A549 (cell line): ENCODE measurements at regions not wholly inside any gene's neighbourhood (a gene's known extent, or its start where the extent isn't known, plus 50 kb on each side); places are given as distances from the start of the nearest gene placed in this dataset.

ENCODE experiments used
- ATAC-seq, 2 experiments: fragments of 200-7000 bp in 1 of 2; fragments of >200 bp in 1 of 2; cut with Nextera tagmentation in 1 of 2; cut with Tn5 transposase in 1 of 2; 3 replicates each; pipeline versions ENCODE4 v1.8.0 to v1.9.1; 2018 to 2020; ENCODE audit warnings: mild to moderate bottlenecking in 1 of 2, moderate library complexity in 1 of 2
- CTCF ChIA-PET: fragments of 300-600 bp; sonication (Branson Sonifier 250); formaldehyde crosslinking; extraction: SDS; loops from one replicate; lab custom pipeline; 2021; ENCODE audit warnings: antibody characterized with exemption, inconsistent platforms; lab: Yijun Ruan, JAX
- POLR2A ChIA-PET: fragments of 350-600 bp; formaldehyde crosslinking; extraction: SDS; loops from one replicate; lab custom pipeline; 2021; ENCODE audit warnings: antibody characterized with exemption, inconsistent platforms; lab: Yijun Ruan, JAX
- DNase-seq, 2 experiments: peaks; one replicate each; pipeline versions ENCODE4 v3.0.0 to v3.0.0-alpha.2; 2011 to 2016; ENCODE audit warnings: low read depth in 1 of 2, low spot score in 1 of 2
- FAIRE-seq: peaks from 2 replicates; lab custom pipeline; 2011; peaks lifted over from hg19 to GRCh38; lab: Jason Lieb, UNC
- H3K27ac ChIP-seq, 2 experiments: fragments of >200 bp; sonication (Bioruptor Twin); formaldehyde crosslinking; 3 replicates each; pipeline ENCODE4 v1.5.1; 2016 to 2017
- H3K4me1 ChIP-seq: fragments of >200 bp; sonication (Bioruptor Twin); formaldehyde crosslinking; 3 replicates; pipeline ENCODE4 v1.6.1; 2016
- H3K4me2 ChIP-seq: fragments of >200 bp; sonication (Bioruptor Twin); formaldehyde crosslinking; 3 replicates; pipeline ENCODE4 v1.6.1; 2016
- H3K4me3 ChIP-seq: fragments of >200 bp; sonication (Bioruptor Twin); formaldehyde crosslinking; 3 replicates; pipeline ENCODE4 v1.5.1; 2016
- H3K9me3 ChIP-seq: fragments of >200 bp; sonication (Bioruptor Twin); formaldehyde crosslinking; 3 replicates; pipeline ENCODE4 v1.6.1; 2016
- CBX2 ChIP-seq: fragments of 200-600 bp; sonication (generic); IDR thresholded peaks from 2 replicates; pipeline ENCODE4 v1.6.1; 2016; ENCODE audit warnings: low read depth, mild to moderate bottlenecking, borderline replicate concordance
- EHF ChIP-seq: fragments of 250-450 bp; sonication (Bioruptor Pico); IDR thresholded peaks from 2 replicates; pipeline ENCODE4 v1.5.0; 2020; ENCODE audit warnings: mild to moderate bottlenecking
- EHMT2 ChIP-seq: fragments of 200-600 bp; sonication (generic); IDR thresholded peaks from 2 replicates; pipeline ENCODE4 v1.6.1; 2016; ENCODE audit warnings: antibody characterized with exemption, low read depth, mild to moderate bottlenecking, moderate library complexity
- FOSB ChIP-seq: fragments of 250-450 bp; sonication (Bioruptor Pico); IDR thresholded peaks from 2 replicates; pipeline ENCODE4 v1.5.0; 2020; ENCODE audit warnings: mild to moderate bottlenecking, moderate library complexity
- FOSL2 ChIP-seq, 2 experiments: fragments of 450-650 bp in 1 of 2; fragments of >200 bp in 1 of 2; sonication (Bioruptor Twin) in 1 of 2; formaldehyde crosslinking; IDR thresholded peaks; 2 replicates each; pipeline versions ENCODE4 v1.5.0 to v1.6.1; 2016 to 2020; ENCODE audit warnings: mild to moderate bottlenecking in 1 of 2, moderate library complexity in 1 of 2
- FOXS1 ChIP-seq: fragments of 250-450 bp; sonication (Bioruptor Pico); IDR thresholded peaks from 2 replicates; pipeline ENCODE4 v1.5.0; 2020; ENCODE audit warnings: mild to moderate bottlenecking, moderate library complexity
- GATA3 ChIP-seq: IDR thresholded peaks from 2 replicates; pipeline ENCODE4 v1.6.1; 2012; ENCODE audit warnings: borderline replicate concordance
- HDAC2 ChIP-seq: fragments of 200-600 bp; sonication (generic); IDR thresholded peaks from 2 replicates; pipeline ENCODE4 v1.6.1; 2016
- HEYL ChIP-seq: fragments of 250-450 bp; sonication (Bioruptor Pico); IDR thresholded peaks from 2 replicates; pipeline ENCODE4 v1.8.0; 2021; ENCODE audit warnings: mild to moderate bottlenecking, moderate library complexity
- HOXB13 ChIP-seq: fragments of 250-450 bp; sonication (Bioruptor Pico); IDR thresholded peaks from 2 replicates; pipeline ENCODE4 v1.5.0; 2020; ENCODE audit warnings: low read depth, mild to moderate bottlenecking, moderate library complexity
- HOXB5 ChIP-seq: fragments of 250-450 bp; sonication (Bioruptor Pico); IDR thresholded peaks from 2 replicates; pipeline ENCODE4 v1.5.0; 2020; ENCODE audit warnings: mild to moderate bottlenecking, moderate library complexity
- KDM1A ChIP-seq: fragments of 200-600 bp; sonication (generic); IDR thresholded peaks from 2 replicates; pipeline ENCODE4 v1.6.1; 2016; ENCODE audit warnings: low read depth, mild to moderate bottlenecking
- KDM5A ChIP-seq: fragments of 200-600 bp; sonication (generic); IDR thresholded peaks from 2 replicates; pipeline ENCODE4 v1.6.1; 2016; ENCODE audit warnings: antibody characterized with exemption, mild to moderate bottlenecking
- MYC ChIP-seq: IDR thresholded peaks from 2 replicates; pipeline ENCODE4 v1.6.1; 2012; ENCODE audit warnings: mild to moderate bottlenecking, inconsistent platforms, low read length, improper control_type of control experiment, borderline replicate concordance
- POLR2A ChIP-seq: IDR thresholded peaks from 2 replicates; pipeline ENCODE4 v1.6.1; 2012; ENCODE audit warnings: mild to moderate bottlenecking, low read length
- RCOR1 ChIP-seq: fragments of 150-350 bp; IDR thresholded peaks from 2 replicates; pipeline ENCODE4 v1.6.1; 2014; ENCODE audit warnings: antibody characterized with exemption, low read length, low read depth
- RFX5 ChIP-seq: fragments of 450-650 bp; IDR thresholded peaks from 2 replicates; pipeline ENCODE4 v1.7.1; 2014; ENCODE audit warnings: antibody characterized with exemption, mild to moderate bottlenecking, moderate library complexity
- RNF2 ChIP-seq: fragments of 200-600 bp; sonication (generic); IDR thresholded peaks from 2 replicates; pipeline ENCODE4 v1.6.1; 2016; ENCODE audit warnings: low read depth, mild to moderate bottlenecking, antibody characterized with exemption, moderate library complexity, borderline replicate concordance
- TP53 ChIP-seq: fragments of 250-450 bp; sonication (Bioruptor Pico); IDR thresholded peaks from 2 replicates; pipeline ENCODE4 v1.5.0; 2021; ENCODE audit warnings: mild to moderate bottlenecking, moderate library complexity
- ZFP36 ChIP-seq: fragments of 450-650 bp; IDR thresholded peaks from 2 replicates; pipeline ENCODE4 v1.6.1; 2014; ENCODE audit warnings: borderline replicate concordance; ENCODE audit not compliant: partially characterized antibody
- WGBS: methylation state at CpG from one replicate; pipeline ENCODE4 v1.1.6; 2017; ENCODE audit errors: missing lambda C conversion rate; 5-methylcytosine and 5-hydroxymethylcytosine counted together
- TF ChIP-seq, protein P1 (sequence below): fragments of >200 bp; sonication (Bioruptor Twin); formaldehyde crosslinking; IDR thresholded peaks from 2 replicates; pipeline ENCODE4 v1.6.1; 2016
- TF ChIP-seq, protein P2 (sequence below): IDR thresholded peaks from 2 replicates; pipeline ENCODE4 v1.6.1; 2012
- TF ChIP-seq, protein P3 (sequence below): fragments of 250-450 bp; sonication (Bioruptor Pico); IDR thresholded peaks from 2 replicates; pipeline ENCODE4 v1.5.0; 2020; ENCODE audit warnings: low read depth, mild to moderate bottlenecking, moderate library complexity
- TF ChIP-seq, protein P4 (sequence below): fragments of 200-600 bp; sonication (generic); IDR thresholded peaks from 2 replicates; pipeline ENCODE4 v1.6.1; 2016; ENCODE audit warnings: antibody characterized with exemption, mild to moderate bottlenecking, moderate library complexity
- TF ChIP-seq, protein P5 (sequence below): IDR thresholded peaks from 2 replicates; pipeline ENCODE4 v1.6.1; 2012; ENCODE audit warnings: low read depth, borderline replicate concordance

DNA sequence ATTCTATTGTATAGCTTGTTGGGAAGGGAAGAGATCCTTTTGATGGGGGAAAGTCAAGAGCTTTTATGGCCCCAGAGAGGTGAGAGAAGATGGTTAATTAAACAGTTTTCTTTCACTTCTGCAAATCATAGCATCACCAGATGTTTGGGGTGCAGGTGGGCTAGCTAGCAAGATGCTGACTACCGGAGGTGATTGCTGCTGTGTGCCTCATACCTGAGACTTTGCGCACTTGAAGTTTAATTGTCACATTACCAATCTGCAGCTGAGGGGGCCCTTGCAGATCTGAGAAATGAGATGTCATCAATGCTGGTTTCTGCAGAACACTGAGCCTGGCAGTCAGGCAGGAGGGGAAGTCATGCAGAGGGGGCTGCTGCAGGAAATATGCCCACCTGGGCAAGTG lies 73.9 kb downstream of the SNRPE start:
- Histone ChIP-seq H3K27ac (no peak overlapping the region), H3K9me3 (no peaks in the 10 kb centered on the region), H3K4me1 (no peaks in the 10 kb centered on the region), H3K4me2 (no peak overlapping the region), H3K4me3 (no peak overlapping the region)
- ChIA-PET POLR2A (no interaction called here), CTCF (interaction anchor here (1.0 to 1.4 kb wide), 2 partner anchors 10 to 64 kb away, joined by 3 to 4 read pairs; no protein-coding TSS in a partner anchor)
- WGBS: 54% methylated on average over 2 of the region's 2 CpGs
- TF ChIP-seq FOSB (CRISPR knock-in tag) (no peak), EHF (CRISPR knock-in tag) (no peak), FOXS1 (CRISPR knock-in tag) (no peak), GATA3 (no peak), HOXB13 (CRISPR knock-in tag) (no peak), RFX5 (no peak), HOXB5 (no peak), HEYL (CRISPR knock-in tag) (no peak), MYC (no peak), RCOR1 (no peak), CBX2 (no peak), KDM5A (no peak), FOSL2 (IDR thresholded peaks at IDR 0.05) (no peak), FOSL2 (CRISPR knock-in tag; IDR thresholded peaks at IDR 0.05) (no peak), RNF2 (no peak), KDM1A (no peak)
- TF ChIP-seq, protein P1, sequence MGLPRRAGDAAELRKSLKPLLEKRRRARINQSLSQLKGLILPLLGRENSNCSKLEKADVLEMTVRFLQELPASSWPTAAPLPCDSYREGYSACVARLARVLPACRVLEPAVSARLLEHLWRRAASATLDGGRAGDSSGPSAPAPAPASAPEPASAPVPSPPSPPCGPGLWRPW: no peak
- TF ChIP-seq, protein P2, sequence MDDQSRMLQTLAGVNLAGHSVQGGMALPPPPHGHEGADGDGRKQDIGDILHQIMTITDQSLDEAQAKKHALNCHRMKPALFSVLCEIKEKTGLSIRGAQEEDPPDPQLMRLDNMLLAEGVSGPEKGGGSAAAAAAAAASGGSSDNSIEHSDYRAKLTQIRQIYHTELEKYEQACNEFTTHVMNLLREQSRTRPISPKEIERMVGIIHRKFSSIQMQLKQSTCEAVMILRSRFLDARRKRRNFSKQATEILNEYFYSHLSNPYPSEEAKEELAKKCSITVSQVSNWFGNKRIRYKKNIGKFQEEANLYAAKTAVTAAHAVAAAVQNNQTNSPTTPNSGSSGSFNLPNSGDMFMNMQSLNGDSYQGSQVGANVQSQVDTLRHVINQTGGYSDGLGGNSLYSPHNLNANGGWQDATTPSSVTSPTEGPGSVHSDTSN: no peak
- TF ChIP-seq, protein P3, sequence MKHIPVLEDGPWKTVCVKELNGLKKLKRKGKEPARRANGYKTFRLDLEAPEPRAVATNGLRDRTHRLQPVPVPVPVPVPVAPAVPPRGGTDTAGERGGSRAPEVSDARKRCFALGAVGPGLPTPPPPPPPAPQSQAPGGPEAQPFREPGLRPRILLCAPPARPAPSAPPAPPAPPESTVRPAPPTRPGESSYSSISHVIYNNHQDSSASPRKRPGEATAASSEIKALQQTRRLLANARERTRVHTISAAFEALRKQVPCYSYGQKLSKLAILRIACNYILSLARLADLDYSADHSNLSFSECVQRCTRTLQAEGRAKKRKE (CRISPR knock-in tag): no peak
- no peak for DNase-seq
- FAIRE-seq: no peak
- no peak for ATAC-seq

DNA sequence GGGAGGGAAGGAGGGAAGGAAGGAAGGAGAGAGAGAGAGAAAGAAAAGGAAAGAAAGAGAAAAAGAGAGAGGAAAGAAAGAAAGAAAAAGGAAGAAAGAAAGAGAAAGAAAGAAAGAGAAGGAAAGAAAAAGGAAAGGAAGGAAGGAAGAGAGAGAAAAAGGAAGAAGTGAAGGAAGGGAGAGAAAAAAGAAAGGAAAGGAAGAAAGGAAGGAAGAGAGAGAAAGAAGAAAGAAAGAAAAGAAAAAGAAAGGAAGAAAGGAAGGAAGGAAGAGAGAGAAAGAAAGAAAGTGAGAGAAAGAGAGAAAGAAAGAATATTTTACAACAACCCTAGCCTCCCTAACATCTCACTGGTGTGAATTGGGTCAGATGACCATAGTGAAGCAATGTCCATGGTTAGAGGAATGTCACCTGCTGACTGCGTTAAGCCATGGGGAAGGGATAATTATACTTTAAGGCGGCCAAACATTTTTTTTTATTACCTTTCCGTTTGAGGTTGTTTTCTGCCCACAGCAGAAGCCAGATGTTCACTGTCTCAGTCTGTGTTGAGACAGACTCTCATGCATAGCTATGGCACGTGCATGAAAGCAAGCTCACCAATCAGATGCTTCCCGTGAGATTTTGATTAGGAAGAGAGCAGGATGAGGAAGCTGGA lies 76.4 kb downstream of the SNRPE start:
- ATAC-seq: no peak
- H3K4me2 ChIP-seq: no peak overlapping the region
- TF ChIP-seq ZFP36 (no peak), HDAC2 (no peak), POLR2A (no peak), EHF (CRISPR knock-in tag) (no peak), RCOR1 (no peak), EHMT2 (no peak), TP53 (no peak)
- TF ChIP-seq, protein P4, sequence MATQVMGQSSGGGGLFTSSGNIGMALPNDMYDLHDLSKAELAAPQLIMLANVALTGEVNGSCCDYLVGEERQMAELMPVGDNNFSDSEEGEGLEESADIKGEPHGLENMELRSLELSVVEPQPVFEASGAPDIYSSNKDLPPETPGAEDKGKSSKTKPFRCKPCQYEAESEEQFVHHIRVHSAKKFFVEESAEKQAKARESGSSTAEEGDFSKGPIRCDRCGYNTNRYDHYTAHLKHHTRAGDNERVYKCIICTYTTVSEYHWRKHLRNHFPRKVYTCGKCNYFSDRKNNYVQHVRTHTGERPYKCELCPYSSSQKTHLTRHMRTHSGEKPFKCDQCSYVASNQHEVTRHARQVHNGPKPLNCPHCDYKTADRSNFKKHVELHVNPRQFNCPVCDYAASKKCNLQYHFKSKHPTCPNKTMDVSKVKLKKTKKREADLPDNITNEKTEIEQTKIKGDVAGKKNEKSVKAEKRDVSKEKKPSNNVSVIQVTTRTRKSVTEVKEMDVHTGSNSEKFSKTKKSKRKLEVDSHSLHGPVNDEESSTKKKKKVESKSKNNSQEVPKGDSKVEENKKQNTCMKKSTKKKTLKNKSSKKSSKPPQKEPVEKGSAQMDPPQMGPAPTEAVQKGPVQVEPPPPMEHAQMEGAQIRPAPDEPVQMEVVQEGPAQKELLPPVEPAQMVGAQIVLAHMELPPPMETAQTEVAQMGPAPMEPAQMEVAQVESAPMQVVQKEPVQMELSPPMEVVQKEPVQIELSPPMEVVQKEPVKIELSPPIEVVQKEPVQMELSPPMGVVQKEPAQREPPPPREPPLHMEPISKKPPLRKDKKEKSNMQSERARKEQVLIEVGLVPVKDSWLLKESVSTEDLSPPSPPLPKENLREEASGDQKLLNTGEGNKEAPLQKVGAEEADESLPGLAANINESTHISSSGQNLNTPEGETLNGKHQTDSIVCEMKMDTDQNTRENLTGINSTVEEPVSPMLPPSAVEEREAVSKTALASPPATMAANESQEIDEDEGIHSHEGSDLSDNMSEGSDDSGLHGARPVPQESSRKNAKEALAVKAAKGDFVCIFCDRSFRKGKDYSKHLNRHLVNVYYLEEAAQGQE: no peak
- TF ChIP-seq, protein P5, sequence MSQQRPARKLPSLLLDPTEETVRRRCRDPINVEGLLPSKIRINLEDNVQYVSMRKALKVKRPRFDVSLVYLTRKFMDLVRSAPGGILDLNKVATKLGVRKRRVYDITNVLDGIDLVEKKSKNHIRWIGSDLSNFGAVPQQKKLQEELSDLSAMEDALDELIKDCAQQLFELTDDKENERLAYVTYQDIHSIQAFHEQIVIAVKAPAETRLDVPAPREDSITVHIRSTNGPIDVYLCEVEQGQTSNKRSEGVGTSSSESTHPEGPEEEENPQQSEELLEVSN: no peak
- TF ChIP-seq, all 56 proteins: peak for 0
- H3K9me3 ChIP-seq: no peaks in the 10 kb centered on the region
- 44% methylated on average over 5 of the region's 5 CpGs for WGBS
- no peaks in the 10 kb centered on the region for H3K4me1 ChIP-seq
- FAIRE-seq (no peak), DNase-seq (no peak)
- H3K27ac ChIP-seq: no peak overlapping the region
- no peak overlapping the region for H3K4me3 ChIP-seq
- ChIA-PET CTCF (interaction anchor here (1.3 kb wide), 1 partner anchor 66 kb away, joined by 3 read pairs; no protein-coding TSS in a partner anchor), POLR2A (no interaction called here)
